GM18505 (cell line): ENCODE measurements at regions not wholly inside any gene's neighbourhood (a gene's known extent, or its start where the extent isn't known, plus 50 kb on each side); places are given as distances from the start of the nearest gene placed in this dataset.

Source experiments
- ATAC-seq: cut with Tn5 transposase; IDR thresholded peaks from one replicate; pipeline ENCODE4 v1.9.1; 2021; ENCODE audit not compliant: unreplicated experiment
- POLR2A ChIP-seq: IDR thresholded peaks from 4 replicates; pipeline ENCODE4 v1.6.1; 2011; ENCODE audit warnings: borderline replicate concordance; ENCODE audit not compliant: insufficient read depth, insufficient read length; ENCODE audit errors: extremely low read depth

- TF ChIP-seq POLR2A: no peak
- no peak for ATAC-seq
These were observed 371.7 kb downstream of the NFIB start for GRCh38 chr9:13942201-13942600.

- no peak for TF ChIP-seq POLR2A
- ATAC-seq: no peak
These were observed 372.2 kb downstream of the NFIB start for GRCh38 chr9:13941714-13942113.

- no peak for ATAC-seq
- no peak for TF ChIP-seq POLR2A
These were observed 374.0 kb downstream of the NFIB start for GRCh38 chr9:13939701-13940490.

DNA sequence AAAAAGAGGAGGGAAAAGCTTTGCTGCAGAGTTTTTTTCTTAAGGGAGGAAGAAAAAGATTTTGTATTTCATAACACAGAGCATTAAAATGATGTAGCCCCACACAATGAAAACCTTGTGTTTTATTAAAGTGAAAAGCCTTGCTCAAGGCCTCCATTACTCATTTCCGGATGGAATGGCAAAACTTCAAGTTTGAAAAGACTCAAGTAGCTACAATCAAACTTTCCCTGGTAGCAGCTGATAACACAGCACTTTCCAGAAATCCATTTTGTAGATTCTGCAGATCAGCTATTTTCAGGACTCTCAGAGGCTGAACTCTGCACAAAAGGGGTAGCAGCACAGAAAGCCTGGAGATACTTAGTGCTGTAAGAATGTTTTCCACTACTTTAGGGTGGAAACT lies 374.8 kb downstream of the NFIB start:
- ATAC-seq: no peak
- no peak for TF ChIP-seq POLR2A

DNA sequence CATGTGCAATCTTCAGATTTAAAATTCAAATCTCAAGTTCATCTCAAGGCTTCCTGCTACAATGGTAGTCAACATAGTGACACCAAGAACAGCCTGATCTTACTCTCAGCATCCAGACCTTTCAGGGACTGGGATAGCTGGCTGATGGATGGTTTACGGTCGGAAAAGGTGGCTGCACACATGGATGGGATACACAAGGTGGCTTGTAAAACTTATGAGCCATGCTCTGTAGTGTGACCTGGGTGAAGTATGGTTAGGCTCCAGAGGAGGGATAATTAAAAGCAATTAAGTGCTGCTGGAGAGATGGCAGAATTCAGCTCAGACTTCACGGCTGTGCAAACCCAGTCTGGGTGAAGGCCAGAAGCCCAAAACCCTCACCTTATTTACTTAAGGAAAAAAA lies 379.5 kb downstream of the NFIB start:
- TF ChIP-seq POLR2A: no peak
- no peak for ATAC-seq

DNA sequence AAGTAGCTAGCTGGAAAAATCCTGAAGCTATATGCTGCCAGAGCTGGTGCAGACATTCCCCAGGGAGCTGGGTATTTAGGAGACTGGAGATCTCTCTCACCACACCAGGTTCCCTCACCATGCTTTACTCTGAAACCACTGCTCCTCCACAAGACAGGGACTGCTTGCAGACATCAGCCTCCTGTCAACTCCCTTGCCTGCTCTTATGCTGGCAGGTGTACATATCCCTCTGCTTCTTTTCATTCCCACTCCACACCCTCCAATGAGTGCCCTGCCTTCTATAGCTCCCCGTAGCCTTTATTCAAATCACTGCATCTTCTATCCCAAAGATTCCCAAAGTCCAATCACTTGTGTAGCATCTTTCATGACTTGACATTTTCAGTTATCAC lies 380.7 kb downstream of the NFIB start:
- no peak for ATAC-seq
- TF ChIP-seq POLR2A: no peak

DNA sequence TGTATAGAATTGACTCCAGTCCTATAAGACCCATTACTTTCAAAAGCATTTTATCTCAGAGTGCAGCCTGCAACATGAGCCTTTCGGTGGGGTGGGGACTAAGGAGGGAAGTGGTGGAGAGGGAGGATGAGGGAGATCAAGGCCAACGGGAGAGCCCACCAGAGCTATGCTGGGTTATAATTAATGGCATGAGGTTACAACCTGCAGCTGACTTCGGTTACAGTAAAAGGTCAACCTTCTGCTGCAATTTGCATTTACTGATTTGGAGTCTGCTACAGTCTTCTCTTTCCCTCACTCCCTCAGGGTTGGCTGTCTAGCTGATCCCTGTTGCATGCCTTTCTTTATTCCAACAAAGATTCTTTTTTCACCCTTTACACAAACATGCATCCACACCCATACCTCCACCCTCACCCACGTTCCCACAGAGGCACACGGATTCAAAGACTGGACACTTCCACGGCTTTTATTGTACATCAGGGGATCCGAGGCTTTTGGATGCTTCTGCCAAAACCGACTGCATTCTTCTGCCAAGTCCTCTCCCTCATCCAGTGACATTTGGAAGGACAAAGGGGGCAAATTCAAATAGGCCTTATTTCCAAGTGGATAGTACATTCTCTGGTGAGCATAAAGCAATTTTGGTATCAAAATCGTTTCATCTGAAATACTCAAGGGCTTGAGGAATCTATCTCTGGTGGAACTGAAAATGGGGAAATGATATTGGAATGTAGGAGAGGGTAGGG lies 381.2 kb downstream of the NFIB start:
- ATAC-seq: no peak

DNA sequence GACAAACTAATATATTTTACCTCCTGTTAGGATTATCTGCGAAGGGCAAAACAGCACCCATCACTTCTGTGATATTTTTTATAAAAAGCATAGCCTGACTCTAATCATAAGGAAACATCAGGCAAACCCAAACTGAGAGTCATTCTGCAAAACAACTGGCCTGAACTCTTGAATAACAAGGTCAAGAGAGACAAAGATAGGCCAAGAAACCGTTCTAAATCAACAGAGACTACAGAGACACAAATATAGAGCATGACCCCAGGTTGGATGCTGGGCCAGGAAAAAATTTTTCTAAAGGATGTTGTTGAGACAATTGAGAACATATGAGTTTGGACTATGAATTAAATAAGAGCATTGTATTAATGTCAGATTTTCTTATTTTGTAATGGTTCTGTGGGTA lies 384.9 kb downstream of the NFIB start:
- ATAC-seq: no peak
- no peak for TF ChIP-seq POLR2A

More for the DNA sequence above, 381.2 kb downstream of the NFIB start:
- TF ChIP-seq POLR2A: no peak

DNA sequence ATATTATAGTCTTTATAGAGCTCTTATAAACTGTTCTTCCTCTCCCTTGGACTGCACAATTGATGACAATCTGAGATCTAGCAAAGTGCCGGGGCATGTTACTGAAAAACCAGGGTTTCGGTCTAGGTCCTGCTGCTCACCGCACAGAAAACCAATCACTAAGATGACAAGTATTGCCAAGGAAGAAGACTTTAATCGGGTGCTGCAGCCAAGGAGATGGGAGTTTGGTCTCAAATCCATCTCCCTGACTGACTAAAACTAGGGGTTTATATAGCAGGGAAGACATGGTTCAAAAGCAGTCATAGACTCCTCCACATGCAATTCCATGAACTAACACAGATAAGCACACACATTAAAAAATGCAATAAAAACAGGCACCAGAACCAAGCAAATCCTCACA lies 390.6 kb downstream of the NFIB start:
- no peak for ATAC-seq
- no peak for TF ChIP-seq POLR2A

DNA sequence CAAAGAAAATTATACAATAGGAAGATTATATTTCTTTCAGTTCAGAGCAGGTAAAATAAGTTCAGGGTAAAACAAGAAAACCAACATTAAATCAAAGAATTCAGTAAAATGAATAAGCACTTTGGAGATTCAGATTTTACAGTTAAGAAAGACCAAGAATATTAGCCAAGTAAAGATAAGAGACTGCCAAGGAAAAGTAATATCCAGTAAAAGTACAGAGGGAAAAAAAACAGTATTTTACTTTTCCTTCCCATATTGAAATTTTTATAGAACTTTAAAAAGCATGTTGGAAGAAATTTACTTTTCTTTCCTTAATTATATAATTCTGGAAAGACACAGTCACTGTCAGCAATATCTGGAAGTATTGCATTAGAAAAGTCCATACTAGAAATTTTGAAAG lies 393.4 kb downstream of the NFIB start:
- no peak for ATAC-seq
- TF ChIP-seq POLR2A: no peak

- TF ChIP-seq POLR2A: no peak
- ATAC-seq: no peak
These were observed 394.5 kb downstream of the NFIB start for GRCh38 chr9:13919401-13919800.

GRCh38 chr9:13917534-13917933 lies 396.4 kb downstream of the NFIB start:
- ATAC-seq: no peak
- TF ChIP-seq POLR2A: no peak

- no peak for TF ChIP-seq POLR2A
- no peak for ATAC-seq
These were observed 398.2 kb downstream of the NFIB start for GRCh38 chr9:13915591-13916301.
